ENCODE measurements at regions not wholly inside any gene's neighbourhood (a gene's known extent, or its start where the extent isn't known, plus 50 kb on each side); places are given as distances from the start of the nearest gene placed in this dataset.

- no peak overlapping the region for H3K4me3 ChIP-seq (ENCODE audit: low read depth, low read length)
- TF ChIP-seq CTCF (IDR thresholded peaks at IDR 0.05; ENCODE audit: low read depth, low read length): no peak
These were observed 109.8 kb upstream of the HDX start for GRCh38 chrX:84611843-84612636.

GRCh38 chrX:84634201-84634782, 132.0 kb upstream of the HDX start:
- no peak for TF ChIP-seq CTCF (IDR thresholded peaks at IDR 0.05; ENCODE audit: low read depth, low read length)

GRCh38 chrX:84666086-84666485, 163.8 kb upstream of the HDX start:
- TF ChIP-seq CTCF (IDR thresholded peaks at IDR 0.05; ENCODE audit: low read depth, low read length): no peak
- no peak overlapping the region for H3K4me3 ChIP-seq (ENCODE audit: low read depth, low read length)

More at GRCh38 chrX:84634201-84634782, 132.0 kb upstream of the HDX start:
- no peak overlapping the region for H3K4me3 ChIP-seq (ENCODE audit: low read depth, low read length)

GRCh38 chrX:84690228-84690627, 188.0 kb upstream of the HDX start:
- no peak overlapping the region for H3K4me3 ChIP-seq (ENCODE audit: low read depth, low read length)
- no peak for TF ChIP-seq CTCF (IDR thresholded peaks at IDR 0.05; ENCODE audit: low read depth, low read length)

GRCh38 chrX:84709987-84710386, 207.7 kb upstream of the HDX start:
- TF ChIP-seq CTCF (IDR thresholded peaks at IDR 0.05; ENCODE audit: low read depth, low read length): no peak
- no peak overlapping the region for H3K4me3 ChIP-seq (ENCODE audit: low read depth, low read length)

GRCh38 chrX:84710611-84711010, 208.4 kb upstream of the HDX start:
- H3K4me3 ChIP-seq (ENCODE audit: low read depth, low read length): no peak overlapping the region
- TF ChIP-seq CTCF (IDR thresholded peaks at IDR 0.05; ENCODE audit: low read depth, low read length): no peak

- H3K4me3 ChIP-seq (ENCODE audit: low read depth, low read length): no peak overlapping the region
- TF ChIP-seq CTCF (IDR thresholded peaks at IDR 0.05; ENCODE audit: low read depth, low read length): no peak
These were observed 210.4 kb upstream of the HDX start for GRCh38 chrX:84712621-84713020.

Data from WI38 (cell line).